IMR-90 (cell line): ENCODE measurements at regions not wholly inside any gene's neighbourhood (a gene's known extent, or its start where the extent isn't known, plus 50 kb on each side); places are given as distances from the start of the nearest gene placed in this dataset.

Experiments used
- ATAC-seq: fragments of 200-7000 bp; cut with Tn5 transposase; 2 replicates; pipeline ENCODE4 v1.9.1; 2020; ENCODE audit warnings: low read depth, mild to moderate bottlenecking, moderate library complexity
- BruUV-seq: library from RNA; stranded (reverse); fragments of 400-500 nt; replicated peaks from 2 replicates; lab custom pipeline; 2021; lab: Mats Ljungman, UMichigan
- CTCF ChIA-PET: fragments of 300-600 bp; formaldehyde crosslinking; extraction: SDS; loops from one replicate; lab custom pipeline; 2021; ENCODE audit warnings: antibody characterized with exemption; lab: Yijun Ruan, JAX
- POLR2A ChIA-PET: fragments of 300-600 bp; sonication (Branson Sonifier 250); formaldehyde crosslinking; loops from one replicate; lab custom pipeline; 2022; ENCODE audit warnings: antibody characterized with exemption; ENCODE audit not compliant: unreplicated experiment; lab: Charles Lee
- DNase-seq: peaks from one replicate; pipeline ENCODE4 v3.0.0; 2013
- H2AFZ ChIP-seq: replicated peaks from 2 replicates; pipeline ENCODE3; 2013; ENCODE audit warnings: low read length, mild to moderate bottlenecking; ENCODE audit not compliant: poor library complexity
- H2AK5ac ChIP-seq: 2 replicates; pipeline ENCODE4 v1.6.1; 2013; ENCODE audit warnings: low read depth, low read length, inconsistent platforms
- H2AK9ac ChIP-seq: replicated peaks from 2 replicates; pipeline ENCODE3; 2013; ENCODE audit warnings: mild to moderate bottlenecking, low read depth, low read length, moderate library complexity; ENCODE audit not compliant: poor library complexity
- H2BK120ac ChIP-seq: 2 replicates; pipeline ENCODE4 v1.6.1; 2013; ENCODE audit warnings: low read depth, low read length, inconsistent platforms
- H2BK15ac ChIP-seq: 3 replicates; pipeline ENCODE4 v1.6.1; 2013; ENCODE audit warnings: low read depth, low read length, inconsistent platforms
- H2BK20ac ChIP-seq: 2 replicates; pipeline ENCODE4 v1.6.1; 2013; ENCODE audit warnings: low read depth, mild to moderate bottlenecking, inconsistent platforms, low read length, moderate library complexity
- H2BK5ac ChIP-seq: 2 replicates; pipeline ENCODE4 v1.6.1; 2013; ENCODE audit warnings: mild to moderate bottlenecking, low read depth, low read length, inconsistent platforms; ENCODE audit not compliant: poor library complexity, severe bottlenecking
- H3K14ac ChIP-seq: replicated peaks from 2 replicates; pipeline ENCODE4 v1.6.1; 2013; ENCODE audit warnings: low read depth, low read length, inconsistent platforms
- H3K18ac ChIP-seq: 2 replicates; pipeline ENCODE4 v1.6.1; 2013; ENCODE audit warnings: low read depth, low read length, control low read depth
- H3K23ac ChIP-seq: 2 replicates; pipeline ENCODE4 v1.6.1; 2013; ENCODE audit warnings: low read depth, low read length, inconsistent platforms
- H3K27ac ChIP-seq: 2 replicates; pipeline ENCODE4 v1.5.1; 2013; ENCODE audit warnings: mild to moderate bottlenecking, control low read depth, low read length; ENCODE audit not compliant: insufficient read depth
- H3K27me3 ChIP-seq: 2 replicates; pipeline ENCODE4 v1.6.1; 2013; ENCODE audit warnings: low read length; ENCODE audit not compliant: control insufficient read depth, insufficient read depth
- H3K36me3 ChIP-seq: 2 replicates; pipeline ENCODE4 v1.6.1; 2013; ENCODE audit warnings: low read length, mixed read lengths; ENCODE audit not compliant: control insufficient read depth, insufficient read depth
- H3K4ac ChIP-seq: 2 replicates; pipeline ENCODE4 v1.6.1; 2013; ENCODE audit warnings: low read depth, low read length, inconsistent platforms
- H3K4me1 ChIP-seq: 2 replicates; pipeline ENCODE4 v1.6.1; 2013; ENCODE audit warnings: low read length, mixed read lengths; ENCODE audit not compliant: control insufficient read depth, insufficient read depth
- H3K4me2 ChIP-seq: 2 replicates; pipeline ENCODE4 v1.6.1; 2013; ENCODE audit warnings: low read depth, mild to moderate bottlenecking, control low read depth, low read length, moderate library complexity
- H3K4me3 ChIP-seq: 2 replicates; pipeline ENCODE4 v1.5.1; 2013; ENCODE audit warnings: low read depth, mild to moderate bottlenecking, control low read depth, low read length, moderate library complexity; ENCODE audit not compliant: insufficient read depth
- H3K56ac ChIP-seq: 2 replicates; pipeline ENCODE4 v1.6.1; 2013; ENCODE audit warnings: low read length, inconsistent platforms; ENCODE audit not compliant: insufficient read depth; ENCODE audit errors: extremely low read depth
- H3K79me1 ChIP-seq, 2 experiments: 2 replicates each; pipeline ENCODE4 v1.6.1; 2013; ENCODE audit warnings: low read length in 2 of 2, inconsistent platforms in 1 of 2, low read depth in 1 of 2
- H3K9ac ChIP-seq: 2 replicates; pipeline ENCODE4 v1.6.1; 2013; ENCODE audit warnings: low read depth, low read length, control low read depth
- H3K9me1 ChIP-seq: 2 replicates; pipeline ENCODE4 v1.6.1; 2013; ENCODE audit warnings: low read length, inconsistent platforms; ENCODE audit not compliant: insufficient read depth
- H3K9me3 ChIP-seq: 2 replicates; pipeline ENCODE4 v1.6.1; 2013; ENCODE audit warnings: low read length; ENCODE audit not compliant: control insufficient read depth, insufficient read depth
- H4K20me1 ChIP-seq: 2 replicates; pipeline ENCODE4 v1.6.1; 2013; ENCODE audit warnings: low read length, inconsistent platforms; ENCODE audit not compliant: insufficient read depth
- H4K5ac ChIP-seq: 2 replicates; pipeline ENCODE4 v1.6.1; 2013; ENCODE audit warnings: mild to moderate bottlenecking, low read depth, low read length, control low read depth
- H4K8ac ChIP-seq, 2 experiments: 2 replicates each; pipeline ENCODE4 v1.6.1; 2013; ENCODE audit warnings: low read depth in 2 of 2, low read length in 2 of 2, control low read depth in 1 of 2, inconsistent platforms in 1 of 2
- H4K91ac ChIP-seq: 2 replicates; pipeline ENCODE4 v1.6.1; 2013; ENCODE audit warnings: low read depth, low read length, inconsistent platforms; ENCODE audit not compliant: insufficient read depth
- BHLHE40 ChIP-seq: fragments of 150-350 bp; IDR thresholded peaks from 2 replicates; pipeline ENCODE4 v1.6.1; 2016; ENCODE audit warnings: mild to moderate bottlenecking, low read depth, low read length
- CEBPB ChIP-seq: IDR thresholded peaks from 2 replicates; pipeline ENCODE4 v1.6.1; 2012; ENCODE audit warnings: low read depth, low read length, improper control_type of control experiment
- ELK1 ChIP-seq: fragments of 150-350 bp; IDR thresholded peaks from 2 replicates; pipeline ENCODE4 v1.6.1; 2016; ENCODE audit warnings: low read depth, mild to moderate bottlenecking, low read length, moderate library complexity, borderline replicate concordance
- FOS ChIP-seq: fragments of 150-350 bp; IDR thresholded peaks from 2 replicates; pipeline ENCODE4 v1.6.1; 2016; ENCODE audit warnings: low read depth, low read length
- MAFK ChIP-seq: IDR thresholded peaks from 2 replicates; pipeline ENCODE4 v1.6.1; 2012; ENCODE audit warnings: low read depth, low read length, improper control_type of control experiment
- MAZ ChIP-seq: IDR thresholded peaks from 2 replicates; pipeline ENCODE4 v1.6.1; 2012; ENCODE audit warnings: low read depth, mild to moderate bottlenecking, low read length, improper control_type of control experiment, moderate library complexity, borderline replicate concordance
- NFE2L2 ChIP-seq: fragments of 150-350 bp; IDR thresholded peaks from 2 replicates; pipeline ENCODE4 v1.6.1; 2016; ENCODE audit warnings: low read depth, mild to moderate bottlenecking, low read length
- POLR2A ChIP-seq: IDR thresholded peaks from 2 replicates; pipeline ENCODE4 v1.6.1; 2012; ENCODE audit warnings: mild to moderate bottlenecking, low read depth, low read length
- RAD21 ChIP-seq: IDR thresholded peaks from 2 replicates; pipeline ENCODE4 v1.6.1; 2012; ENCODE audit warnings: low read length, improper control_type of control experiment
- RFX5 ChIP-seq: IDR thresholded peaks from 2 replicates; pipeline ENCODE4 v1.8.0; 2012; ENCODE audit warnings: low read depth, mild to moderate bottlenecking, low read length, moderate library complexity
- SMC3 ChIP-seq: fragments of 150-350 bp; IDR thresholded peaks from 2 replicates; pipeline ENCODE4 v1.6.1; 2016; ENCODE audit warnings: low read depth, mild to moderate bottlenecking, antibody characterized with exemption, low read length, moderate library complexity
- WGBS, 2 experiments: methylation state at CpG; one replicate each; pipeline versions ENCODE4 v1.1.5 to v1.1.7; 2013; ENCODE audit warnings: missing lambda C conversion rate in 2 of 2; ENCODE audit not compliant: insufficient read length in 1 of 2; ENCODE audit errors: extremely low coverage in 2 of 2; 5-methylcytosine and 5-hydroxymethylcytosine counted together
- dilution Hi-C: fragments of 300-500 bp; cut with HindIII; formaldehyde crosslinking; loops from one replicate; pipeline ENCODE4 v1.14.3; 2018; ENCODE audit warnings: low sequenced_read_pairs; ENCODE audit not compliant: unreplicated experiment
- in situ Hi-C: fragments of 300-500 bp; cut with MboI; formaldehyde crosslinking; loops from 3 replicates; pipeline ENCODE4 v1.14.3; 2019; ENCODE audit warnings: low sequenced_read_pairs, inconsistent platforms, mixed read lengths
- intact Hi-C: fragments of 100-400 bp; cut with micrococcal nuclease; formaldehyde crosslinking; loops from 2 replicates; pipeline ENCODE4 v1.10.0; 2022
- TF ChIP-seq, protein P1 (sequence below): conservative IDR thresholded peaks from 2 replicates; pipeline ENCODE4 v1.5.1; 2012; ENCODE audit warnings: mild to moderate bottlenecking, low read depth, low read length, improper control_type of control experiment
- TF ChIP-seq, protein P2 (sequence below): fragments of 150-350 bp; IDR thresholded peaks from 2 replicates; pipeline ENCODE4 v1.6.1; 2017; ENCODE audit warnings: mild to moderate bottlenecking, antibody characterized with exemption, low read length, low read depth

DNA sequence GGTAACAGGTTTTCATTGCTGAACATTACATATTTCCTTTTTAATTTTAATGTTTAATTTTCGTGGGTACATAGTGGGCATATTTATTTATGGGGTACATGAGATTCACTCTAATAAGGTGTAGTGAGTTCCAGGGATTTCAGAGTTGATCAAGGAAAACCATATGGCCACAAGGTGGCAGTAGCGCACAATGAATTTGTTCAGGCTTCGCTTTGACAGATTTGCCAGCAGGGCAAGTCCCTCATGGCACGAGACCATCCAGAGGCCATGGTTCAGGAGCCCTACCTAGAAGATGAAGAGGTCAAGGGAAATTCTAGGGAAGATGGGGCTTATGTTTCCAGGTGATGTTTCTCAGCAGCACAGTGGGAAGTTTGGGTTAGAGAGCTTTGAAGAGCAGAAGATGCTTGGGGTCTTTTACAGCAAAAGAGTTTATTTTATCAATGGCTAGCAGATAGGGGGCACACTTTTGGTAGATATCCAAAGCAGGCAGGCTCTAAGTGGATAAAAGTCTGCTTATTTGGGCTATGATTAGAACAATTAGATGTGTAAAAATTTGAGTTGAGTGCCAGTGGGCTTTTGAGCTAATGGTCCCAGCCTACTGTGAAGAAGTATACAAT, 1004.4 kb downstream of the AACS start:
- Histone ChIP-seq H3K4ac (no peak overlapping the region), H4K8ac (no peak overlapping the region), H2BK20ac (no peak overlapping the region), H3K36me3 (no peaks in the 10 kb centered on the region), H3K4me2 (no peak overlapping the region), H3K79me1 (no peaks in the 10 kb centered on the region), H3K14ac (no peak overlapping the region), H2AFZ (no peak overlapping the region), H3K56ac (no peak overlapping the region), H4K5ac (no peak overlapping the region), H3K9ac (no peak overlapping the region), H3K27me3 (no peaks in the 10 kb centered on the region), H3K18ac (no peak overlapping the region), H2BK120ac (no peak overlapping the region), H2BK15ac (no peak overlapping the region), H3K9me1 (no peaks in the 10 kb centered on the region), H3K9me3 (peaks cover 19% of the 10 kb centered on the region), H3K23ac (no peak overlapping the region), H4K91ac (no peak overlapping the region), H2AK5ac (no peak overlapping the region), H4K20me1 (no peaks in the 10 kb centered on the region), H3K4me1 (no peaks in the 10 kb centered on the region), H2BK5ac (no peak overlapping the region), H3K27ac (no peak overlapping the region), H2AK9ac (no peak overlapping the region), H3K4me3 (no peak overlapping the region)
- WGBS, 2 experiments, result no CpG with 5 or more reads among the region's 4 CpGs
- ChIA-PET CTCF (no interaction called here), POLR2A (no interaction called here)
- ATAC-seq, result no peak
- peak; percentile 13 for DNase-seq
- in situ Hi-C loops (no loop called here), dilution Hi-C loops (no loop called here), intact Hi-C loops (loop anchor here (5.0 to 10.0 kb wide), 2 partner anchors 1313 to 1625 kb away; no protein-coding TSS in a partner anchor)
- BruUV-seq, result no TSS peak
- TF ChIP-seq RFX5 (no peak), POLR2A (no peak), ELK1 (no peak), RAD21 (peak; percentile 41), MAZ (no peak), BHLHE40 (no peak), FOS (no peak), CEBPB (no peak), MAFK (no peak), SMC3 (peak; percentile 32; the same call in 1 of the 2 replicates), NFE2L2 (no peak)
- TF ChIP-seq, protein P1, sequence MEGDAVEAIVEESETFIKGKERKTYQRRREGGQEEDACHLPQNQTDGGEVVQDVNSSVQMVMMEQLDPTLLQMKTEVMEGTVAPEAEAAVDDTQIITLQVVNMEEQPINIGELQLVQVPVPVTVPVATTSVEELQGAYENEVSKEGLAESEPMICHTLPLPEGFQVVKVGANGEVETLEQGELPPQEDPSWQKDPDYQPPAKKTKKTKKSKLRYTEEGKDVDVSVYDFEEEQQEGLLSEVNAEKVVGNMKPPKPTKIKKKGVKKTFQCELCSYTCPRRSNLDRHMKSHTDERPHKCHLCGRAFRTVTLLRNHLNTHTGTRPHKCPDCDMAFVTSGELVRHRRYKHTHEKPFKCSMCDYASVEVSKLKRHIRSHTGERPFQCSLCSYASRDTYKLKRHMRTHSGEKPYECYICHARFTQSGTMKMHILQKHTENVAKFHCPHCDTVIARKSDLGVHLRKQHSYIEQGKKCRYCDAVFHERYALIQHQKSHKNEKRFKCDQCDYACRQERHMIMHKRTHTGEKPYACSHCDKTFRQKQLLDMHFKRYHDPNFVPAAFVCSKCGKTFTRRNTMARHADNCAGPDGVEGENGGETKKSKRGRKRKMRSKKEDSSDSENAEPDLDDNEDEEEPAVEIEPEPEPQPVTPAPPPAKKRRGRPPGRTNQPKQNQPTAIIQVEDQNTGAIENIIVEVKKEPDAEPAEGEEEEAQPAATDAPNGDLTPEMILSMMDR, result peak; percentile 34; the same call in 1 of the 2 replicates
- TF ChIP-seq, protein P2, sequence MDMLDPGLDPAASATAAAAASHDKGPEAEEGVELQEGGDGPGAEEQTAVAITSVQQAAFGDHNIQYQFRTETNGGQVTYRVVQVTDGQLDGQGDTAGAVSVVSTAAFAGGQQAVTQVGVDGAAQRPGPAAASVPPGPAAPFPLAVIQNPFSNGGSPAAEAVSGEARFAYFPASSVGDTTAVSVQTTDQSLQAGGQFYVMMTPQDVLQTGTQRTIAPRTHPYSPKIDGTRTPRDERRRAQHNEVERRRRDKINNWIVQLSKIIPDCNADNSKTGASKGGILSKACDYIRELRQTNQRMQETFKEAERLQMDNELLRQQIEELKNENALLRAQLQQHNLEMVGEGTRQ, result no peak
